ENCODE measurements at regions not wholly inside any gene's neighbourhood (a gene's known extent, or its start where the extent isn't known, plus 50 kb on each side); places are given as distances from the start of the nearest gene placed in this dataset.

GRCh38 chr2:139949242-139949972 lies 1169.2 kb upstream of the NXPH2 start:
- DNase-seq (ENCODE audit: low read depth), result no peak

GRCh38 chr2:139946690-139947089 lies 1166.5 kb upstream of the NXPH2 start:
- DNase-seq (ENCODE audit: low read depth), result no peak

GRCh38 chr2:139940686-139941085 lies 1160.5 kb upstream of the NXPH2 start:
- no peak for DNase-seq (ENCODE audit: low read depth)

GRCh38 chr2:139925903-139926302 lies 1145.7 kb upstream of the NXPH2 start:
- DNase-seq (ENCODE audit: low read depth), result no peak

GRCh38 chr2:139924070-139924469 lies 1143.9 kb upstream of the NXPH2 start:
- DNase-seq (ENCODE audit: low read depth), result no peak

GRCh38 chr2:139918982-139919381 lies 1138.8 kb upstream of the NXPH2 start:
- no peak for DNase-seq (ENCODE audit: low read depth)

- no peak for DNase-seq (ENCODE audit: low read depth)
Observed at GRCh38 chr2:139917690-139918384, 1137.6 kb upstream of the NXPH2 start.

- no peak for DNase-seq (ENCODE audit: low read depth)
Observed at GRCh38 chr2:139916822-139917221, 1136.6 kb upstream of the NXPH2 start.

- no peak for DNase-seq (ENCODE audit: low read depth)
Observed at GRCh38 chr2:139911160-139911559, 1131.0 kb upstream of the NXPH2 start.

GRCh38 chr2:139909136-139909535 lies 1128.9 kb upstream of the NXPH2 start:
- DNase-seq (ENCODE audit: low read depth), result no peak

GRCh38 chr2:139905624-139906023 lies 1125.4 kb upstream of the NXPH2 start:
- no peak for DNase-seq (ENCODE audit: low read depth)

- DNase-seq (ENCODE audit: low read depth), result no peak
Observed at GRCh38 chr2:139891636-139892035, 1111.4 kb upstream of the NXPH2 start.

GRCh38 chr2:139885921-139886498 lies 1105.8 kb upstream of the NXPH2 start:
- DNase-seq (ENCODE audit: low read depth), result no peak

- DNase-seq (ENCODE audit: low read depth), result no peak
Observed at GRCh38 chr2:139876964-139877363, 1096.8 kb upstream of the NXPH2 start.

GRCh38 chr2:139876321-139876720 lies 1096.1 kb upstream of the NXPH2 start:
- DNase-seq (ENCODE audit: low read depth), result no peak

GRCh38 chr2:139872503-139872902 lies 1092.3 kb upstream of the NXPH2 start:
- no peak for DNase-seq (ENCODE audit: low read depth)

GRCh38 chr2:139872032-139872431 lies 1091.8 kb upstream of the NXPH2 start:
- DNase-seq (ENCODE audit: low read depth), result no peak

GRCh38 chr2:139867601-139868226 lies 1087.5 kb upstream of the NXPH2 start:
- DNase-seq (ENCODE audit: low read depth), result no peak

- peak; percentile 0 for DNase-seq (ENCODE audit: low read depth)
Observed at GRCh38 chr2:139864821-139865302, 1084.7 kb upstream of the NXPH2 start.

GRCh38 chr2:139854769-139855483 lies 1074.7 kb upstream of the NXPH2 start:
- DNase-seq (ENCODE audit: low read depth), result no peak

- DNase-seq (ENCODE audit: low read depth), result no peak
Observed at GRCh38 chr2:139850254-139850890, 1070.2 kb upstream of the NXPH2 start.

GRCh38 chr2:139836769-139837168 lies 1056.6 kb upstream of the NXPH2 start:
- DNase-seq (ENCODE audit: low read depth), result no peak

Data from amniotic epithelial cell (primary cell).